Neural cell (in vitro differentiated cells): ENCODE measurements at regions not wholly inside any gene's neighbourhood (a gene's known extent, or its start where the extent isn't known, plus 50 kb on each side); places are given as distances from the start of the nearest gene placed in this dataset.

Experiments used
- H2AFZ ChIP-seq: fragments of 200-600, 300-800 bp; sonication (generic), shearing (Covaris generic); 2 replicates; pipeline ENCODE4 v1.6.0; 2014; ENCODE audit warnings: low read depth, mild to moderate bottlenecking, antibody characterized with exemption, low read length, moderate library complexity
- H3F3A ChIP-seq: fragments of 200-600 bp; shearing (Covaris generic); 2 replicates; pipeline ENCODE4 v1.6.1; 2016; ENCODE audit warnings: mild to moderate bottlenecking, moderate library complexity, mixed read lengths, antibody characterized with exemption, low read length; ENCODE audit not compliant: insufficient read depth, poor library complexity, severe bottlenecking
- H3K27ac ChIP-seq: fragments of 200-600, 300-800 bp; sonication (generic), shearing (Covaris generic); 2 replicates; pipeline ENCODE4 v1.5.1; 2014; ENCODE audit warnings: mild to moderate bottlenecking, low read length, moderate library complexity
- H3K27me3 ChIP-seq: fragments of 300-800, 200-600 bp; sonication (generic), shearing (Covaris generic); 2 replicates; pipeline ENCODE4 v1.6.0; 2014; ENCODE audit warnings: mild to moderate bottlenecking, low read depth, low read length, moderate library complexity; ENCODE audit not compliant: insufficient read depth
- H3K36me3 ChIP-seq: fragments of 300-800, 200-600 bp; sonication (generic), shearing (Covaris generic); 2 replicates; pipeline ENCODE4 v1.5.1; 2014; ENCODE audit warnings: mild to moderate bottlenecking, antibody characterized with exemption, low read length, moderate library complexity; ENCODE audit not compliant: insufficient read depth
- H3K4me2 ChIP-seq: fragments of 300-800, 200-600 bp; sonication (generic), shearing (Covaris generic); 2 replicates; pipeline ENCODE4 v1.6.0; 2014; ENCODE audit warnings: mild to moderate bottlenecking, low read length
- H3K4me3 ChIP-seq: fragments of 300-800, 200-600 bp; sonication (generic), shearing (Covaris generic); 2 replicates; pipeline ENCODE4 v1.5.1; 2014; ENCODE audit warnings: mild to moderate bottlenecking, low read length, moderate library complexity
- H3K79me2 ChIP-seq: fragments of 200-600 bp; shearing (Covaris generic); replicated peaks from 2 replicates; pipeline ENCODE4 v1.6.0; 2014; ENCODE audit warnings: mild to moderate bottlenecking, low read length, moderate library complexity; ENCODE audit not compliant: insufficient read depth
- H3K9ac ChIP-seq: fragments of 300-800, 200-600 bp; sonication (generic), shearing (Covaris generic); 2 replicates; pipeline ENCODE4 v1.6.1; 2016; ENCODE audit warnings: mild to moderate bottlenecking, low read length, mixed read lengths
- H3K9me2 ChIP-seq: fragments of 200-600 bp; shearing (Covaris generic); 2 replicates; pipeline ENCODE4 v1.6.1; 2016; ENCODE audit warnings: mild to moderate bottlenecking, low read length, mixed read lengths; ENCODE audit not compliant: insufficient read depth
- H3K9me3 ChIP-seq: fragments of 200-600, 300-800 bp; sonication (generic), shearing (Covaris generic); 2 replicates; pipeline ENCODE4 v1.6.1; 2016; ENCODE audit warnings: mild to moderate bottlenecking, mixed run types, low read length, moderate library complexity, mixed read lengths
- H4K20me1 ChIP-seq: fragments of 200-600 bp; shearing (Covaris generic); 2 replicates; pipeline ENCODE4 v1.6.1; 2016; ENCODE audit warnings: mild to moderate bottlenecking, mixed run types; ENCODE audit not compliant: insufficient read depth
- CTCF ChIP-seq: fragments of 450-650 bp; IDR thresholded peaks from 2 replicates; pipeline ENCODE4 v1.5.1; 2014; ENCODE audit warnings: antibody characterized with exemption, mild to moderate bottlenecking, moderate library complexity; ENCODE audit not compliant: poor library complexity, severe bottlenecking
- EP300 ChIP-seq: fragments of 450-650 bp; conservative IDR thresholded peaks from 2 replicates; pipeline ENCODE4 v1.6.1; 2014; ENCODE audit warnings: antibody characterized with exemption, mild to moderate bottlenecking, moderate library complexity; ENCODE audit not compliant: poor library complexity, severe bottlenecking
- EZH2 ChIP-seq: fragments of 200-600, 300-800 bp; shearing (Covaris generic), sonication (generic); IDR thresholded peaks from 2 replicates; pipeline ENCODE4 v1.6.1; 2014; ENCODE audit warnings: antibody characterized with exemption, low read length, borderline replicate concordance, mild to moderate bottlenecking; ENCODE audit not compliant: insufficient read depth, poor library complexity, severe bottlenecking
- MXI1 ChIP-seq: fragments of 450-650 bp; conservative IDR thresholded peaks from 2 replicates; pipeline ENCODE4 v1.6.1; 2014; ENCODE audit warnings: antibody characterized with exemption, mild to moderate bottlenecking; ENCODE audit not compliant: poor library complexity, severe bottlenecking
- POLR2AphosphoS5 ChIP-seq: IDR thresholded peaks from 2 replicates; pipeline ENCODE4 v1.6.1; 2012
- RAD21 ChIP-seq: fragments of 450-650 bp; conservative IDR thresholded peaks from 2 replicates; pipeline ENCODE4 v1.6.1; 2014; ENCODE audit warnings: antibody characterized with exemption, mild to moderate bottlenecking, moderate library complexity
- REST ChIP-seq: IDR thresholded peaks from 2 replicates; pipeline ENCODE4 v1.6.1; 2012; ENCODE audit warnings: borderline replicate concordance
- SMC3 ChIP-seq: fragments of 450-650 bp; conservative IDR thresholded peaks from 2 replicates; pipeline ENCODE4 v1.6.1; 2014; ENCODE audit warnings: antibody characterized with exemption, mild to moderate bottlenecking, moderate library complexity; ENCODE audit not compliant: poor library complexity
- TAF1 ChIP-seq: IDR thresholded peaks from 2 replicates; pipeline ENCODE4 v1.6.1; 2012; ENCODE audit warnings: low read depth

- Histone ChIP-seq H3K36me3 (no peaks in the 10 kb centered on the region), H3F3A (no peaks in the 10 kb centered on the region), H3K4me2 (no peak overlapping the region), H3K79me2 (no peaks in the 10 kb centered on the region), H3K27me3 (no peaks in the 10 kb centered on the region), H3K9me3 (no peaks in the 10 kb centered on the region), H3K9me2 (no peaks in the 10 kb centered on the region), H3K9ac (no peak overlapping the region), H4K20me1 (no peaks in the 10 kb centered on the region), H3K27ac (no peak overlapping the region), H3K4me3 (no peak overlapping the region), H2AFZ (no peak overlapping the region)
- TF ChIP-seq TAF1: no peak
- no peak for TF ChIP-seq MXI1
- TF ChIP-seq RAD21: no peak
- no peak for TF ChIP-seq EP300
- TF ChIP-seq REST: no peak
These were observed 152.7 kb upstream of the CCDC179 start for GRCh38 chr11:23012930-23013329.

GRCh38 chr11:23013509-23013908 is 153.2 kb upstream of the CCDC179 start:
- Histone ChIP-seq H3K9me3 (no peaks in the 10 kb centered on the region), H3K27me3 (no peaks in the 10 kb centered on the region), H3K36me3 (no peaks in the 10 kb centered on the region), H3K4me2 (no peak overlapping the region), H3K9ac (no peak overlapping the region), H3K9me2 (no peaks in the 10 kb centered on the region), H3K27ac (no peak overlapping the region), H3K4me3 (no peak overlapping the region), H2AFZ (no peak overlapping the region), H3K79me2 (no peaks in the 10 kb centered on the region), H3F3A (no peaks in the 10 kb centered on the region), H4K20me1 (no peaks in the 10 kb centered on the region)
- TF ChIP-seq TAF1 (no peak), SMC3 (no peak), POLR2AphosphoS5 (no peak), REST (no peak), EZH2 (no peak), CTCF (no peak), RAD21 (no peak), EP300 (no peak), MXI1 (no peak)
